AG09309 (cell line): ENCODE measurements at regions not wholly inside any gene's neighbourhood (a gene's known extent, or its start where the extent isn't known, plus 50 kb on each side); places are given as distances from the start of the nearest gene placed in this dataset.

Experiments
- DNase-seq: peaks from one replicate; pipeline ENCODE4 v3.0.0-alpha.2; 2010; ENCODE audit warnings: low read depth
- H3K4me3 ChIP-seq: 2 replicates; pipeline ENCODE4 v1.5.1; 2011; ENCODE audit warnings: mild to moderate bottlenecking, low read depth, low read length, moderate library complexity; ENCODE audit not compliant: control insufficient read depth
- TF ChIP-seq, protein P1 (sequence below): IDR thresholded peaks from 2 replicates; pipeline ENCODE4 v1.5.1; 2011; ENCODE audit warnings: mild to moderate bottlenecking, low read depth, low read length, inconsistent platforms; ENCODE audit not compliant: insufficient read depth, control insufficient read depth; ENCODE audit errors: missing control alignments

DNA sequence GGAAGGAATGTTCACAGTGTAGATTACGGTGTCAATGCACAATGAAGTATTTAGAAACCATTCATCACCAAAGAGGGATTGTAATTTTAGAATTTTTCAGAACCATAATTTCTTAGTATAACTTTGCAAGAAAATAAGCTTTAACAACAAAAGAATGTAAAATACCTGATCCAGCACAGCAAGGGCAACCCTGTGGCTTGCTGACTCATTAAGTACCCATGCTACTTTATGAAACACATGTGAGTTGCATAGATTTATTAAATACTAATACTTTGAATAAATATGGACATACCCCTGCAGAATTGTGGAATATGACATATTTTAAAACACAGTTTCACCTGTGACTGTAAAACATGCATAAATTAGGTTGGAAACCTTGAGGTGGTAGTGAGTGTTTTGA, 281.3 kb downstream of the ZNF248 start:
- TF ChIP-seq, protein P1, sequence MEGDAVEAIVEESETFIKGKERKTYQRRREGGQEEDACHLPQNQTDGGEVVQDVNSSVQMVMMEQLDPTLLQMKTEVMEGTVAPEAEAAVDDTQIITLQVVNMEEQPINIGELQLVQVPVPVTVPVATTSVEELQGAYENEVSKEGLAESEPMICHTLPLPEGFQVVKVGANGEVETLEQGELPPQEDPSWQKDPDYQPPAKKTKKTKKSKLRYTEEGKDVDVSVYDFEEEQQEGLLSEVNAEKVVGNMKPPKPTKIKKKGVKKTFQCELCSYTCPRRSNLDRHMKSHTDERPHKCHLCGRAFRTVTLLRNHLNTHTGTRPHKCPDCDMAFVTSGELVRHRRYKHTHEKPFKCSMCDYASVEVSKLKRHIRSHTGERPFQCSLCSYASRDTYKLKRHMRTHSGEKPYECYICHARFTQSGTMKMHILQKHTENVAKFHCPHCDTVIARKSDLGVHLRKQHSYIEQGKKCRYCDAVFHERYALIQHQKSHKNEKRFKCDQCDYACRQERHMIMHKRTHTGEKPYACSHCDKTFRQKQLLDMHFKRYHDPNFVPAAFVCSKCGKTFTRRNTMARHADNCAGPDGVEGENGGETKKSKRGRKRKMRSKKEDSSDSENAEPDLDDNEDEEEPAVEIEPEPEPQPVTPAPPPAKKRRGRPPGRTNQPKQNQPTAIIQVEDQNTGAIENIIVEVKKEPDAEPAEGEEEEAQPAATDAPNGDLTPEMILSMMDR, result no peak
- no peak overlapping the region for H3K4me3 ChIP-seq
- DNase-seq, result no peak

DNA sequence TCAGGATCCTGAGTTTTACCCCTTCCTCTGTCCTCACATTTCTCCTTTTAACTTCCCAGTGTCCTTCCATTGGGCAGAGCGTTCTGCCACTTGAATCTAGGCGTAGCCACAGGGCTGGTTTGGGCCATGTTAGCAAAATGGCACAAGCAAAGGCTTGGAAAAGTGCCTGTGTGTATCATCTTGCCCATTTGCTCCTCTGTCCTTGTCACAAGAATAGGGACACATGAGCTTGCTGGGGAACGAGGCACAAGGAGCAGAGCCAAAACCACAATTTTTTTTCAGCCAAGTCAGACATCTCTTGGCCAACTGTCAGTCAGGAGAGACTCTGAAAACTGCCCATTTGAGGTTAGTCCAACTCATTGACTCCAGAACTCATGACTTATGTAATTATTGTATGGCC, 285.2 kb downstream of the ZNF248 start:
- TF ChIP-seq, protein P1, result no peak
- no peak overlapping the region for H3K4me3 ChIP-seq
- no peak for DNase-seq

DNA sequence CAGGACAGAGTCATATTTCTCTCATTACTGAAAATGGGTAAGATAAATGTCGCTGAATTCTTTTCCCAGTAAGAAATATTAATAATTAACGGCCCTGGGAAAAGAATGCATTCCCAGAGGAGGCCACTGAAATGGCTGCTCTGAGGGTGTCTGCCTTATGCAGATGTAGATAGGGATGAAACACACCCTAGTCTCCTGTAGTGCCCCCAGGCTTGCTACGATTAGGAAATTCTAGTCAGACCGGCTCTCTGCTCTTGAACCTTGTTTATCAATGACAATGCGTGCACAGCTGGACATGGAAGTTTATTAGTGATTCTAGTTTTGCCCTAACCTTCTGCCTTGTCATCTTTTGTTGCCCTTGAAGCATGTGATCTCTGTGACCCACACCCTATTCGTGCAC, 291.1 kb downstream of the ZNF248 start:
- DNase-seq, result no peak
- TF ChIP-seq, protein P1, result no peak
- H3K4me3 ChIP-seq, result no peak overlapping the region

DNA sequence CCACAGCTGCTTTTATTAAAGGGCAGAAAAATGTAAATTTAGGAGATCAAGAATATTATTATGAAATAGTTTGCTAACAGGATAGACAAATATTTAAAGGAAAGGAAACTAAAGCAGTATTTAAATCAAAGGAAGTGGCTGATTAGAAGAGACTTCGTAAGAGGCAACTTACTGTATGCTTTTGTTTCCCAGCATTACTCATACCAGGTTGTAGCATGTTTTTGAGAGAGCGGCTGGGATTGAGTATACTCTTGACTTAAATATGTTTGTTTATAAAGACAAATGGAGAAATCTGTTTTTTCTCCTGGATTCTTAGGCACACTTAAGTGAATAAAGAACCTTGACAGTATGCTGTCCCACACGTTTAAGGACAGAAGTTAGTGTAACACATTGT, 293.7 kb downstream of the ZNF248 start:
- no peak for DNase-seq
- TF ChIP-seq, protein P1, result no peak
- no peak overlapping the region for H3K4me3 ChIP-seq

DNA sequence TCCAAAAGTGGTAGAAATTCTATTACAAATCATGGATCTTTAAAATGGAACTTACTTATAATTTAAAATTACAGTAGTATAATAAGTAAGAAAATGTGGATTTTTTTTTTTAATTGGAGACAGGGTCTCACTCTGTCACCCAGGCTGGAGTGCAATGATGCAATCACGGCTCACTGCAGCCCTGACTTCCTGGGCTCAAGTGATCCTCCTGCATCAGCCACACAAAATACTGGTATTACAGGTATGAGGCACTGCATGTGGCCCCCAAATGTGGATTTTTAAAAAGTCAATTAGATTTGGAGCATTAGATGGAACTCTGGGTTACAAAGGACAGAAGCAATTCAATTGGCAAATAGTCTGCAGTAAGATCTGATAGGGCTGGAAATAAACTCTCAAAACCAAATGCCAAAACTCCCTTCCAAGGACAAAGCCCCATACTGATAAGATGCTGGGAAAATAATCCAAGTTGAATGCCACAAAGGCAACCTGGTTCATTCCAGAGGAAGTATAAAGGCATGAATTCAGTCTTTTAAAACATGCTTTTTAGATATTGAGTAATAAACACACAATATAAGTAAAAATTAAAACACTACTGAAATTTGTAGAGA, 294.2 kb downstream of the ZNF248 start:
- no peak for DNase-seq
- TF ChIP-seq, protein P1, result no peak
- H3K4me3 ChIP-seq, result no peak overlapping the region

DNA sequence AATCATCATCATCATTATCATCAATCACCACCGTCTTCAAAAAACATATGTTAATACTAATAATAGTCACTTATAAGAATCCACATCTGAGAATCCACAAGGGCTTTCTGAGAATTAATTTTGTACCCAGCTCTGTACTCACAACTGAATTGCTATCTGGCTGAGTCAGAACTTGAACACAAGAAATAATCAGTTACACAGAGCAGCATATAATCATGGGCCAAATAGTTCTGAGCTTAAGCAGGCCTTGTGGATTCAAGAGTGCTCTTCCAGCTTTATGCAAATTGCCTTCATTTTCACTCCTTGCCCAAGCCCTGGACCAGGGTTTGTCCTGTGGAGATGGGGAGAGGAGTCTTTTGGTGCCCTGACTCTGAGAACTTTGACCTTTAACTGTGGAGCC, 304.5 kb downstream of the ZNF248 start:
- DNase-seq, result no peak

More for the DNA sequence above, 304.5 kb downstream of the ZNF248 start:
- H3K4me3 ChIP-seq, result no peak overlapping the region
- TF ChIP-seq, protein P1, result no peak
